Thyroid gland (tissue), 4 donors: ENCODE measurements at regions not wholly inside any gene's neighbourhood (a gene's known extent, or its start where the extent isn't known, plus 50 kb on each side); places are given as distances from the start of the nearest gene placed in this dataset.

Experiments used
- CTCF ChIP-seq, 6 experiments: fragments of 200-600 bp in 3 of 6; fragments of 450-650 bp in 3 of 6; sonication (generic) in 3 of 6; IDR thresholded peaks; one replicate each; pipeline ENCODE4 v1.5.1; 2016 to 2019; ENCODE audit warnings: antibody characterized with exemption in 6 of 6, mild to moderate bottlenecking in 2 of 6, inconsistent platforms in 1 of 6, moderate library complexity in 1 of 6
- POLR2A ChIP-seq, 2 donors: fragments of 450-650 bp; IDR thresholded peaks; one replicate each; pipeline ENCODE4 v1.6.1; 2017; ENCODE audit warnings: antibody characterized with exemption in 2 of 2, mild to moderate bottlenecking in 2 of 2, moderate library complexity in 1 of 2

GRCh38 chr4:10959586-10959985, 275.0 kb upstream of the CLNK start:
- TF ChIP-seq CTCF (IDR thresholded peaks at IDR 0.05) (no peak), POLR2A (IDR thresholded peaks at IDR 0.05) (no peak)
